Common myeloid progenitor, CD34-positive (primary cell): ENCODE measurements at regions not wholly inside any gene's neighbourhood (a gene's known extent, or its start where the extent isn't known, plus 50 kb on each side); places are given as distances from the start of the nearest gene placed in this dataset.
A peak's percentile ranks its signal among the peaks of the same experiment; 100 is the strongest.

Source experiments
- CTCF ChIA-PET: fragments of 350-600 bp; sonication (Branson Sonifier 250); formaldehyde crosslinking; loops from one replicate; lab custom pipeline; 2021; ENCODE audit warnings: antibody characterized with exemption; lab: Charles Lee
- POLR2A ChIA-PET: fragments of 350-600 bp; sonication (Branson Sonifier 250); formaldehyde crosslinking; loops from one replicate; lab custom pipeline; 2021; ENCODE audit warnings: antibody characterized with exemption; lab: Charles Lee
- DNase-seq, 3 donors: peaks; one replicate each; pipeline versions ENCODE4 v3.0.0 to v3.0.0-alpha.2; 2013
- H3K27ac ChIP-seq, 2 experiments: 1 replicate in 1 of 2; 2 replicates in 1 of 2; pipeline ENCODE4 v1.7.0; 2013; ENCODE audit warnings: inconsistent platforms in 2 of 2, low read length in 2 of 2, mild to moderate bottlenecking in 2 of 2, low read depth in 1 of 2, moderate library complexity in 1 of 2; ENCODE audit not compliant: severe bottlenecking in 2 of 2, insufficient read depth in 1 of 2, poor library complexity in 1 of 2
- H3K27me3 ChIP-seq, 5 experiments: replicated peaks in 2 of 5; 1 replicate in 3 of 5; 2 replicates in 2 of 5; pipeline versions ENCODE4 v1.6.1 to v1.7.0; 2013; ENCODE audit warnings: low read length in 4 of 5, mild to moderate bottlenecking in 2 of 5, moderate library complexity in 2 of 5, inconsistent platforms in 1 of 5; ENCODE audit not compliant: insufficient read depth in 5 of 5, control insufficient read depth in 4 of 5
- H3K36me3 ChIP-seq, 4 experiments: 1 replicate in 2 of 4; 2 replicates in 2 of 4; pipeline versions ENCODE4 v1.6.1 to v1.7.0; 2013; ENCODE audit warnings: low read length in 3 of 4, control low read depth in 1 of 4, mild to moderate bottlenecking in 1 of 4; ENCODE audit not compliant: control insufficient read depth in 4 of 4, insufficient read depth in 4 of 4
- H3K4me1 ChIP-seq, 4 experiments: 1 replicate in 3 of 4; 2 replicates in 1 of 4; pipeline versions ENCODE4 v1.6.1 to v1.7.1; 2013; ENCODE audit warnings: low read length in 3 of 4, mild to moderate bottlenecking in 3 of 4, control low read depth in 1 of 4, inconsistent platforms in 1 of 4, moderate library complexity in 1 of 4; ENCODE audit not compliant: control insufficient read depth in 4 of 4, insufficient read depth in 4 of 4; ENCODE audit errors: control extremely low read depth in 1 of 4
- H3K4me3 ChIP-seq, 7 experiments: 1 replicate in 4 of 7; 2 replicates in 3 of 7; pipeline versions ENCODE4 v1.5.1 to v1.7.0; 2013; ENCODE audit warnings: mild to moderate bottlenecking in 7 of 7, low read length in 6 of 7, moderate library complexity in 6 of 7, inconsistent platforms in 2 of 7, low read depth in 2 of 7, control low read depth in 1 of 7; ENCODE audit not compliant: insufficient read depth in 4 of 7, control insufficient read depth in 1 of 7; ENCODE audit errors: extremely low read depth in 1 of 7
- H3K9me3 ChIP-seq, 5 experiments: 1 replicate in 4 of 5; 2 replicates in 1 of 5; pipeline versions ENCODE4 v1.6.1 to v1.7.1; 2013; ENCODE audit warnings: low read length in 4 of 5, mild to moderate bottlenecking in 2 of 5, inconsistent platforms in 1 of 5, low read depth in 1 of 5, moderate library complexity in 1 of 5; ENCODE audit not compliant: control insufficient read depth in 4 of 5, insufficient read depth in 2 of 5; ENCODE audit errors: control extremely low read depth in 1 of 5
- WGBS: methylation state at CpG from one replicate; pipeline ENCODE4 v1.1.5; 2013; ENCODE audit not compliant: insufficient coverage; 5-methylcytosine and 5-hydroxymethylcytosine counted together

GRCh38 chr3:124276539-124277143 lies 284.7 kb upstream of the ROPN1 start:
- no peaks in the 10 kb centered on the region for H3K4me1 ChIP-seq
- WGBS = 100% methylated on average over 2 of the region's 8 CpGs
- no peak overlapping the region for H3K4me3 ChIP-seq
- CTCF ChIA-PET = no interaction called here
- no peaks in the 10 kb centered on the region for H3K36me3 ChIP-seq
- H3K27me3 ChIP-seq = peaks cover 0 to 12% (median 2%) of the 10 kb centered on the region in 5 experiments
- H3K27ac ChIP-seq = no peak overlapping the region
- no peak for DNase-seq
- POLR2A ChIA-PET = no interaction called here
- H3K9me3 ChIP-seq = no peaks in the 10 kb centered on the region

- H3K27me3 ChIP-seq = peaks cover 0 to 12% (median 2%) of the 10 kb centered on the region in 5 experiments
- POLR2A ChIA-PET = no interaction called here
Measured at GRCh38 chr3:124277144-124277890, 285.4 kb upstream of the ROPN1 start.

GRCh38 chr3:124281453-124282316 lies 289.8 kb upstream of the ROPN1 start:
- CTCF ChIA-PET = interaction anchor here (0.7 to 3.7 kb wide), 17 partner anchors 11 to 341 kb away, joined by 3 to 37 read pairs (median 4); partner anchors contain the start of gene KALRN
- DNase-seq = peak; percentile 26 to 54 (median 38)

More at GRCh38 chr3:124277144-124277890, 285.4 kb upstream of the ROPN1 start:
- Histone ChIP-seq H3K36me3 (no peaks in the 10 kb centered on the region), H3K27ac (no peak overlapping the region), H3K4me3 (no peak overlapping the region), H3K4me1 (no peaks in the 10 kb centered on the region), H3K9me3 (no peaks in the 10 kb centered on the region)
- CTCF ChIA-PET = no interaction called here
- WGBS = 41% methylated on average over 5 of the region's 10 CpGs
- DNase-seq = no peak

GRCh38 chr3:124282751-124283651 lies 291.1 kb upstream of the ROPN1 start:
- Histone ChIP-seq H3K36me3 (no peaks in the 10 kb centered on the region), H3K27me3 (peaks cover 0 to 19% (median 13%) of the 10 kb centered on the region in 5 experiments), H3K4me3 (no peak overlapping the region), H3K4me1 (no peaks in the 10 kb centered on the region), H3K27ac (no peak overlapping the region), H3K9me3 (no peaks in the 10 kb centered on the region)
- WGBS = 100% methylated on average over 1 of the region's 3 CpGs
- DNase-seq = no peak
- CTCF ChIA-PET = interaction anchor here (0.5 to 3.7 kb wide), 11 partner anchors 10 to 268 kb away, joined by 3 to 37 read pairs (median 3); partner anchors contain the start of gene KALRN
- POLR2A ChIA-PET = no interaction called here

More at GRCh38 chr3:124281453-124282316, 289.8 kb upstream of the ROPN1 start:
- peaks cover 0 to 21% (median 9%) of the 10 kb centered on the region in 5 experiments for H3K27me3 ChIP-seq
- no peaks in the 10 kb centered on the region for H3K4me1 ChIP-seq
- WGBS = 63% methylated on average over 6 of the region's 6 CpGs
- H3K36me3 ChIP-seq = no peaks in the 10 kb centered on the region
- H3K4me3 ChIP-seq = no peak overlapping the region
- POLR2A ChIA-PET = no interaction called here
- H3K9me3 ChIP-seq = no peaks in the 10 kb centered on the region
- no peak overlapping the region for H3K27ac ChIP-seq

GRCh38 chr3:124283652-124284023 lies 291.7 kb upstream of the ROPN1 start:
- H3K4me1 ChIP-seq = no peaks in the 10 kb centered on the region
- H3K4me3 ChIP-seq = no peak overlapping the region
- no peak for DNase-seq
- no peaks in the 10 kb centered on the region for H3K36me3 ChIP-seq
- no peak overlapping the region for H3K27ac ChIP-seq
- CTCF ChIA-PET = interaction anchor here (0.5 to 3.7 kb wide), 6 partner anchors 9 to 269 kb away, joined by 3 to 37 read pairs (median 3); no protein-coding TSS in a partner anchor
- peaks cover 0 to 19% (median 13%) of the 10 kb centered on the region in 5 experiments for H3K27me3 ChIP-seq
- H3K9me3 ChIP-seq = peaks cover 0 to under 1% (median 0%) of the 10 kb centered on the region in 5 experiments
- WGBS = no CpG with 5 or more reads among the region's 2 CpGs
- POLR2A ChIA-PET = no interaction called here

- no peaks in the 10 kb centered on the region for H3K36me3 ChIP-seq
- H3K9me3 ChIP-seq = peaks cover 0 to 2% (median 0%) of the 10 kb centered on the region in 5 experiments
- POLR2A ChIA-PET = no interaction called here
- H3K27ac ChIP-seq = no peak overlapping the region
- H3K27me3 ChIP-seq = peaks cover 0 to 15% (median 6%) of the 10 kb centered on the region in 5 experiments
- H3K4me3 ChIP-seq = no peak overlapping the region
- no peaks in the 10 kb centered on the region for H3K4me1 ChIP-seq
- CTCF ChIA-PET = no interaction called here
- DNase-seq = no peak
Measured at GRCh38 chr3:124288996-124289395, 297.1 kb upstream of the ROPN1 start.
